HG03039 (cell line): ENCODE measurements at regions not wholly inside any gene's neighbourhood (a gene's known extent, or its start where the extent isn't known, plus 50 kb on each side); places are given as distances from the start of the nearest gene placed in this dataset.
"Not testable (repeated sequence)": the region's sequence is repeated elsewhere in the genome, so short reads cannot be mapped to it uniquely, and the experiment has no call there.

ENCODE experiments used
- ATAC-seq: cut with Tn5 transposase; IDR thresholded peaks from one replicate; pipeline ENCODE4 v1.9.1; 2021; ENCODE audit warnings: mild to moderate bottlenecking, moderate library complexity; ENCODE audit not compliant: unreplicated experiment

- no peak for ATAC-seq
These were observed 524.5 kb upstream of the RGMB start for GRCh38 chr5:98248949-98249348.

GRCh38 chr5:98258939-98259338 lies 514.5 kb upstream of the RGMB start:
- no peak for ATAC-seq

- no peak for ATAC-seq
These were observed 513.9 kb upstream of the RGMB start for GRCh38 chr5:98259595-98259994.

- no peak for ATAC-seq
These were observed 510.4 kb upstream of the RGMB start for GRCh38 chr5:98263084-98263483.

- no peak for ATAC-seq
These were observed 505.2 kb upstream of the RGMB start for GRCh38 chr5:98268162-98268860.

- no peak for ATAC-seq
These were observed 497.5 kb upstream of the RGMB start for GRCh38 chr5:98275980-98276379.

- ATAC-seq: no peak
These were observed 490.9 kb upstream of the RGMB start for GRCh38 chr5:98282521-98282920.

GRCh38 chr5:98292496-98292895 lies 481.0 kb upstream of the RGMB start:
- ATAC-seq: no peak

GRCh38 chr5:98296426-98296825 lies 477.0 kb upstream of the RGMB start:
- ATAC-seq: no peak

GRCh38 chr5:98299435-98299834 lies 474.0 kb upstream of the RGMB start:
- ATAC-seq: no peak

- no peak for ATAC-seq
These were observed 471.9 kb upstream of the RGMB start for GRCh38 chr5:98301547-98301946.

- ATAC-seq: no peak
These were observed 465.7 kb upstream of the RGMB start for GRCh38 chr5:98307811-98308210.

GRCh38 chr5:98308231-98308630 lies 465.2 kb upstream of the RGMB start:
- no peak for ATAC-seq

- ATAC-seq: no peak
These were observed 464.5 kb upstream of the RGMB start for GRCh38 chr5:98308960-98309359.

- peak; percentile 85 for ATAC-seq
These were observed 463.5 kb upstream of the RGMB start for GRCh38 chr5:98309785-98310598.

- ATAC-seq: no peak
These were observed 459.2 kb upstream of the RGMB start for GRCh38 chr5:98314292-98314691.

- no peak for ATAC-seq
These were observed 455.1 kb upstream of the RGMB start for GRCh38 chr5:98318386-98318785.

- no peak for ATAC-seq
These were observed 454.0 kb upstream of the RGMB start for GRCh38 chr5:98319299-98320011.

- ATAC-seq: no peak
These were observed 453.1 kb upstream of the RGMB start for GRCh38 chr5:98320343-98320742.

GRCh38 chr5:98321361-98321760 lies 452.1 kb upstream of the RGMB start:
- no peak for ATAC-seq

GRCh38 chr5:98325187-98325586 lies 448.3 kb upstream of the RGMB start:
- ATAC-seq: not testable (repeated sequence)

GRCh38 chr5:98328015-98328414 lies 445.4 kb upstream of the RGMB start:
- ATAC-seq: no peak
